HG03354 (cell line): ENCODE measurements at regions not wholly inside any gene's neighbourhood (a gene's known extent, or its start where the extent isn't known, plus 50 kb on each side); places are given as distances from the start of the nearest gene placed in this dataset.
A peak's percentile ranks its signal among the peaks of the same experiment; 100 is the strongest.

ENCODE experiments used
- ATAC-seq: cut with Tn5 transposase; IDR thresholded peaks from one replicate; pipeline ENCODE4 v1.9.1; 2021; ENCODE audit warnings: mild to moderate bottlenecking; ENCODE audit not compliant: unreplicated experiment, poor library complexity, severe bottlenecking

GRCh38 chr14:53701108-53701875 lies 255.3 kb downstream of the BMP4 start:
- no peak for ATAC-seq

- no peak for ATAC-seq
Measured at GRCh38 chr14:53696217-53696965, 260.2 kb downstream of the BMP4 start.

GRCh38 chr14:53695692-53696214 lies 260.9 kb downstream of the BMP4 start:
- no peak for ATAC-seq

- ATAC-seq = no peak
Measured at GRCh38 chr14:53692885-53693284, 263.7 kb downstream of the BMP4 start.

GRCh38 chr14:53692451-53692850 lies 264.2 kb downstream of the BMP4 start:
- ATAC-seq = no peak

- no peak for ATAC-seq
Measured at GRCh38 chr14:53683229-53683628, 273.4 kb downstream of the BMP4 start.

GRCh38 chr14:53672526-53672925 lies 284.1 kb downstream of the BMP4 start:
- ATAC-seq = no peak

- no peak for ATAC-seq
Measured at GRCh38 chr14:53670701-53671100, 285.9 kb downstream of the BMP4 start.

GRCh38 chr14:53668897-53669296 lies 287.7 kb downstream of the BMP4 start:
- ATAC-seq = no peak

- no peak for ATAC-seq
Measured at GRCh38 chr14:53663709-53664108, 292.9 kb downstream of the BMP4 start.

- peak; percentile 58 for ATAC-seq
Measured at GRCh38 chr14:53655080-53655785, 301.4 kb downstream of the BMP4 start.

- ATAC-seq = no peak
Measured at GRCh38 chr14:53652068-53652467, 304.6 kb downstream of the BMP4 start.

- ATAC-seq = no peak
Measured at GRCh38 chr14:53651096-53651740, 305.4 kb downstream of the BMP4 start.

GRCh38 chr14:53646925-53647324 lies 309.7 kb downstream of the BMP4 start:
- ATAC-seq = no peak

GRCh38 chr14:53640695-53641094 lies 315.9 kb downstream of the BMP4 start:
- no peak for ATAC-seq

GRCh38 chr14:53638966-53639365 lies 317.7 kb downstream of the BMP4 start:
- ATAC-seq = no peak

GRCh38 chr14:53634793-53635192 lies 321.8 kb downstream of the BMP4 start:
- no peak for ATAC-seq

- no peak for ATAC-seq
Measured at GRCh38 chr14:53630336-53630735, 326.3 kb downstream of the BMP4 start.

GRCh38 chr14:53628732-53629430 lies 327.7 kb downstream of the BMP4 start:
- ATAC-seq = no peak
